Cardiac fibroblast (primary cell): ENCODE measurements at regions not wholly inside any gene's neighbourhood (a gene's known extent, or its start where the extent isn't known, plus 50 kb on each side); places are given as distances from the start of the nearest gene placed in this dataset.
"Not testable (repeated sequence)": the region's sequence is repeated elsewhere in the genome, so short reads cannot be mapped to it uniquely, and the experiment has no call there.

Experiments
- DNase-seq, 2 donors: peaks; one replicate each; pipeline versions ENCODE4 v3.0.0 to v3.0.0-alpha.2; 2010; ENCODE audit warnings: low read depth in 2 of 2
- H3K4me3 ChIP-seq, 2 donors: replicated peaks in 1 of 2; 1 replicate in 1 of 2; 2 replicates in 1 of 2; pipeline ENCODE4 v1.5.1; 2011; ENCODE audit warnings: low read depth in 2 of 2, low read length in 2 of 2, mild to moderate bottlenecking in 2 of 2, moderate library complexity in 1 of 2
- CTCF ChIP-seq: IDR thresholded peaks from one replicate; pipeline ENCODE4 v1.5.1; 2011; ENCODE audit warnings: low read depth, mild to moderate bottlenecking, low read length, inconsistent platforms

DNA sequence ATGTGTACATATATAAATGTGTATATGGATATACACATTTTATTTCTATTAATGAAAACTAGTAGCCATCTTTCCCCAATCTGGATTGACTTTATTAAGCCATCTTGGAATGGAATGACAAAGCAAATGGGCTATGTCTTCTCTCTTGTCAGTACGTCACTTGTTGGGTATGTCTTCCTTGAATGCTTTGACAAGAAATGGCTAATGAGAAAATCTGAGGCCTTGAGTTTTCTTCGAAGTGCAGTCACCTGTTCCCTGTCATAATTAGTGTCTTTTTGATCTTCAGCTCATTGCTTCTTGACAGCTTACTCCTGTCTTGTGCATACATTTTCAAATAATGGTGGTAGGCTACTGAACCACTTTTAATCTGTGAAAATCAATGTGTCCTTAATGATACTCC lies 243.2 kb upstream of the RGMB start:
- no peak for TF ChIP-seq CTCF
- H3K4me3 ChIP-seq = no peak overlapping the region
- no peak for DNase-seq

- no peak for DNase-seq
- no peak overlapping the region for H3K4me3 ChIP-seq
- no peak for TF ChIP-seq CTCF
Observed at GRCh38 chr5:98535901-98536300, 237.6 kb upstream of the RGMB start.

GRCh38 chr5:98540056-98540455 lies 233.4 kb upstream of the RGMB start:
- no peak overlapping the region for H3K4me3 ChIP-seq
- no peak for TF ChIP-seq CTCF
- DNase-seq = peak in 1 of 2 donors; percentile 28

GRCh38 chr5:98541641-98542040 lies 231.8 kb upstream of the RGMB start:
- no peak overlapping the region for H3K4me3 ChIP-seq
- no peak for DNase-seq
- TF ChIP-seq CTCF = no peak

GRCh38 chr5:98543490-98543889 lies 230.0 kb upstream of the RGMB start:
- DNase-seq = no peak
- TF ChIP-seq CTCF = no peak
- H3K4me3 ChIP-seq = no peak overlapping the region

- not testable (repeated sequence) for DNase-seq, H3K4me3 ChIP-seq
Observed at GRCh38 chr5:98546924-98547323, 226.5 kb upstream of the RGMB start.

- no peak for TF ChIP-seq CTCF
- H3K4me3 ChIP-seq = no peak overlapping the region
- peak in 1 of 2 donors; percentile 49 for DNase-seq
Observed at GRCh38 chr5:98556712-98557111, 216.8 kb upstream of the RGMB start.
